Thyroid gland (tissue), 4 donors: ENCODE measurements at regions not wholly inside any gene's neighbourhood (a gene's known extent, or its start where the extent isn't known, plus 50 kb on each side); places are given as distances from the start of the nearest gene placed in this dataset.

Experiments
- POLR2A ChIP-seq, 2 donors: fragments of 450-650 bp; IDR thresholded peaks; one replicate each; pipeline ENCODE4 v1.6.1; 2017; ENCODE audit warnings: antibody characterized with exemption in 2 of 2, mild to moderate bottlenecking in 2 of 2, moderate library complexity in 1 of 2
- TF ChIP-seq, protein P1 (sequence below), 6 experiments: fragments of 200-600 bp in 3 of 6; fragments of 450-650 bp in 3 of 6; sonication (generic) in 3 of 6; IDR thresholded peaks; one replicate each; pipeline ENCODE4 v1.5.1; 2016 to 2019; ENCODE audit warnings: antibody characterized with exemption in 6 of 6, mild to moderate bottlenecking in 2 of 6, inconsistent platforms in 1 of 6, moderate library complexity in 1 of 6

GRCh38 chr1:22380024-22380785, 71.4 kb upstream of the ZBTB40 start:
- TF ChIP-seq, protein P1, sequence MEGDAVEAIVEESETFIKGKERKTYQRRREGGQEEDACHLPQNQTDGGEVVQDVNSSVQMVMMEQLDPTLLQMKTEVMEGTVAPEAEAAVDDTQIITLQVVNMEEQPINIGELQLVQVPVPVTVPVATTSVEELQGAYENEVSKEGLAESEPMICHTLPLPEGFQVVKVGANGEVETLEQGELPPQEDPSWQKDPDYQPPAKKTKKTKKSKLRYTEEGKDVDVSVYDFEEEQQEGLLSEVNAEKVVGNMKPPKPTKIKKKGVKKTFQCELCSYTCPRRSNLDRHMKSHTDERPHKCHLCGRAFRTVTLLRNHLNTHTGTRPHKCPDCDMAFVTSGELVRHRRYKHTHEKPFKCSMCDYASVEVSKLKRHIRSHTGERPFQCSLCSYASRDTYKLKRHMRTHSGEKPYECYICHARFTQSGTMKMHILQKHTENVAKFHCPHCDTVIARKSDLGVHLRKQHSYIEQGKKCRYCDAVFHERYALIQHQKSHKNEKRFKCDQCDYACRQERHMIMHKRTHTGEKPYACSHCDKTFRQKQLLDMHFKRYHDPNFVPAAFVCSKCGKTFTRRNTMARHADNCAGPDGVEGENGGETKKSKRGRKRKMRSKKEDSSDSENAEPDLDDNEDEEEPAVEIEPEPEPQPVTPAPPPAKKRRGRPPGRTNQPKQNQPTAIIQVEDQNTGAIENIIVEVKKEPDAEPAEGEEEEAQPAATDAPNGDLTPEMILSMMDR (IDR thresholded peaks at IDR 0.05) = no peak
- no peak for TF ChIP-seq POLR2A (IDR thresholded peaks at IDR 0.05)
